ENCODE measurements at regions not wholly inside any gene's neighbourhood (a gene's known extent, or its start where the extent isn't known, plus 50 kb on each side); places are given as distances from the start of the nearest gene placed in this dataset.

DNA sequence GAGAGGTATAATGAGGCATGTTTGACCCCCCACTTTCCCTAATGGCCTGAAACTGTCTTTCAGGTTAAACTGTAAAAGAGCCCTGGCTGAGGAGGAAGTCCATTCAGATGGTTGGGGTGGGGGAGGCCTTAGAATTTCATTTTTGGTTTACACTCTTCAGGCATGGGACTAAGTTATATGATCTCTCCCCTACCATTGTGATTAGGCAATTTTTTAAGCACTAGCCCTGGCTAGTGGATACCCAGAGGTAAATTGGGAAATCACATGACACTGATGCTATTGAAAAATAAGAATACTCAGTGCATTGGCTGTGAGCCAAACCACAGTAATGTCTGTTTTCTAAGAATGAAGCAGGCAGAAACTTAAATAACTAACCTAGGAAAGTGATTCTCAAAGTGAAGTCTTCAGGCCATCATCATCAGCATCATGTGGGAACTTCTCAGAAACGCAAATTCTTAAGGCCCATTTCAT lies 149.7 kb downstream of the RRAGB start:
- no peaks in the 10 kb centered on the region for H3K36me3 Mint-ChIP-seq

DNA sequence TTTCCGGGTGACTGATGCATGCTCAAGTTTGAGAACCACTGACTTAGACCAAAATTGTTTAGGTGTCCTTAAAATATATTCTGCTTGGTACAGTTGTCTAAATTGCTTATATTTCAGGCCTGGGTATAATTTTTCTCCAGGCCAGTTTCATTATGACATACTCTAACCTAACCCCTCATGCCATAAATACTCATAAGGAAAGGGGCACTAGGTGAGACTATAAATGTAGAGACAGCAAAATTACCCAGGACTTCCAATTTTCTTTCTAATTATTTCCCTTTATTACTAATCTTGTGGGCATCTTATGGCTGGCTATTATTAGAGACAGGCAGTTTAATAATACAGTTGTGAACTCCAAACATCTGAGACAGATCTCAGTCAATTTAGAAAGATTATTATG lies 150.2 kb downstream of the RRAGB start:
- H3K4me2 ChIP-seq (replicated peaks; ENCODE audit: extremely low read depth, low read length, poor library complexity, severe bottlenecking) = no peak overlapping the region
- Mint-ChIP-seq H3K27ac (no peak overlapping the region), H3K4me3 (no peak overlapping the region), H3K9me3 (peaks cover 0 to 3% (median 0%) of the 10 kb centered on the region in 7 donors), H3K36me3 (no peaks in the 10 kb centered on the region), H3K4me1 (no peaks in the 10 kb centered on the region), H3K27me3 (ENCODE audit: low read depth in 3 of 3) (no peaks in the 10 kb centered on the region)
- no peak for DNase-seq
- TF ChIP-seq, protein P1, sequence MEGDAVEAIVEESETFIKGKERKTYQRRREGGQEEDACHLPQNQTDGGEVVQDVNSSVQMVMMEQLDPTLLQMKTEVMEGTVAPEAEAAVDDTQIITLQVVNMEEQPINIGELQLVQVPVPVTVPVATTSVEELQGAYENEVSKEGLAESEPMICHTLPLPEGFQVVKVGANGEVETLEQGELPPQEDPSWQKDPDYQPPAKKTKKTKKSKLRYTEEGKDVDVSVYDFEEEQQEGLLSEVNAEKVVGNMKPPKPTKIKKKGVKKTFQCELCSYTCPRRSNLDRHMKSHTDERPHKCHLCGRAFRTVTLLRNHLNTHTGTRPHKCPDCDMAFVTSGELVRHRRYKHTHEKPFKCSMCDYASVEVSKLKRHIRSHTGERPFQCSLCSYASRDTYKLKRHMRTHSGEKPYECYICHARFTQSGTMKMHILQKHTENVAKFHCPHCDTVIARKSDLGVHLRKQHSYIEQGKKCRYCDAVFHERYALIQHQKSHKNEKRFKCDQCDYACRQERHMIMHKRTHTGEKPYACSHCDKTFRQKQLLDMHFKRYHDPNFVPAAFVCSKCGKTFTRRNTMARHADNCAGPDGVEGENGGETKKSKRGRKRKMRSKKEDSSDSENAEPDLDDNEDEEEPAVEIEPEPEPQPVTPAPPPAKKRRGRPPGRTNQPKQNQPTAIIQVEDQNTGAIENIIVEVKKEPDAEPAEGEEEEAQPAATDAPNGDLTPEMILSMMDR (IDR thresholded peaks at IDR 0.05) = no peak
- no peaks in the 10 kb centered on the region for H3K9me3 ChIP-seq (replicated peaks in 1 of 2; ENCODE audit: control insufficient read depth in 1 of 2, insufficient read depth in 1 of 2, low read length in 2 of 2)
- intact Hi-C loops (cut with micrococcal nuclease) = no loop called here
- H3K4me3 ChIP-seq (replicated peaks in 1 of 3; ENCODE audit: low read depth in 2 of 3, low read length in 3 of 3) = no peak overlapping the region
- no peak overlapping the region for H3K27ac ChIP-seq (ENCODE audit: low read depth in 1 of 2, low read length in 2 of 2)
- no peaks in the 10 kb centered on the region for H4K20me1 ChIP-seq (ENCODE audit: insufficient read depth, low read length)
- H3K36me3 ChIP-seq (replicated peaks in 1 of 2; ENCODE audit: control insufficient read depth in 1 of 2, insufficient read depth in 2 of 2, low read length in 2 of 2) = no peaks in the 10 kb centered on the region
- H3K79me2 ChIP-seq (ENCODE audit: insufficient read depth, low read length) = no peaks in the 10 kb centered on the region
- WGBS (ENCODE audit: insufficient coverage) = no CpG with 5 or more reads among the region's 1 CpG
- H2AFZ ChIP-seq (ENCODE audit: insufficient read depth, low read depth, low read length, poor library complexity, severe bottlenecking) = no peak overlapping the region
- H3K9ac ChIP-seq (ENCODE audit: insufficient read depth, low read length, poor library complexity, severe bottlenecking) = no peak overlapping the region
- H3K4me1 ChIP-seq (ENCODE audit: control insufficient read depth in 1 of 2, insufficient read depth in 2 of 2, low read length in 2 of 2) = no peaks in the 10 kb centered on the region
- no peaks in the 10 kb centered on the region for H3K27me3 ChIP-seq (ENCODE audit: control insufficient read depth in 2 of 2, insufficient read depth in 2 of 2, low read length in 2 of 2)

More for the DNA sequence above, 149.7 kb downstream of the RRAGB start:
- WGBS (ENCODE audit: insufficient coverage) = no CpG with 5 or more reads among the region's 1 CpG
- H3K4me3 Mint-ChIP-seq = no peak overlapping the region
- no peak for DNase-seq
- H3K9me3 Mint-ChIP-seq = peaks cover 0 to 3% (median 0%) of the 10 kb centered on the region in 7 donors
- no peaks in the 10 kb centered on the region for H3K4me1 Mint-ChIP-seq
- no peaks in the 10 kb centered on the region for H3K27me3 ChIP-seq (ENCODE audit: control insufficient read depth in 2 of 2, insufficient read depth in 2 of 2, low read length in 2 of 2)
- intact Hi-C loops (cut with micrococcal nuclease) = no loop called here
- H2AFZ ChIP-seq (ENCODE audit: insufficient read depth, low read depth, low read length, poor library complexity, severe bottlenecking) = no peak overlapping the region
- TF ChIP-seq, protein P1 (IDR thresholded peaks at IDR 0.05) = no peak
- no peaks in the 10 kb centered on the region for H3K36me3 ChIP-seq (replicated peaks in 1 of 2; ENCODE audit: control insufficient read depth in 1 of 2, insufficient read depth in 2 of 2, low read length in 2 of 2)
- H3K4me2 ChIP-seq (replicated peaks; ENCODE audit: extremely low read depth, low read length, poor library complexity, severe bottlenecking) = no peak overlapping the region
- H4K20me1 ChIP-seq (ENCODE audit: insufficient read depth, low read length) = no peaks in the 10 kb centered on the region
- no peak overlapping the region for H3K27ac Mint-ChIP-seq
- no peak overlapping the region for H3K4me3 ChIP-seq (replicated peaks in 1 of 3; ENCODE audit: low read depth in 2 of 3, low read length in 3 of 3)
- no peak overlapping the region for H3K27ac ChIP-seq (ENCODE audit: low read depth in 1 of 2, low read length in 2 of 2)
- H3K9ac ChIP-seq (ENCODE audit: insufficient read depth, low read length, poor library complexity, severe bottlenecking) = no peak overlapping the region
- H3K27me3 Mint-ChIP-seq (ENCODE audit: low read depth in 3 of 3) = no peaks in the 10 kb centered on the region
- H3K9me3 ChIP-seq (replicated peaks in 1 of 2; ENCODE audit: control insufficient read depth in 1 of 2, insufficient read depth in 1 of 2, low read length in 2 of 2) = no peaks in the 10 kb centered on the region
- no peaks in the 10 kb centered on the region for H3K4me1 ChIP-seq (ENCODE audit: control insufficient read depth in 1 of 2, insufficient read depth in 2 of 2, low read length in 2 of 2)
- no peaks in the 10 kb centered on the region for H3K79me2 ChIP-seq (ENCODE audit: insufficient read depth, low read length)

All from CD14-positive monocyte (primary cell).